Ishikawa (cell line): ENCODE measurements at regions not wholly inside any gene's neighbourhood (a gene's known extent, or its start where the extent isn't known, plus 50 kb on each side); places are given as distances from the start of the nearest gene placed in this dataset.

ENCODE experiments used
- CEBPB ChIP-seq: IDR thresholded peaks from 2 replicates; pipeline ENCODE4 v1.6.1; 2012
- CREB1 ChIP-seq: IDR thresholded peaks from 2 replicates; pipeline ENCODE4 v1.6.1; 2012; ENCODE audit warnings: low read depth
- EGR1 ChIP-seq: IDR thresholded peaks from 2 replicates; pipeline ENCODE4 v1.6.1; 2012
- EP300 ChIP-seq: IDR thresholded peaks from 2 replicates; pipeline ENCODE4 v1.6.1; 2012; ENCODE audit warnings: borderline replicate concordance
- FOXM1 ChIP-seq: IDR thresholded peaks from 2 replicates; pipeline ENCODE4 v1.6.1; 2012; ENCODE audit warnings: low read depth, borderline replicate concordance
- MAX ChIP-seq: IDR thresholded peaks from 2 replicates; pipeline ENCODE4 v1.6.1; 2012
- NFIC ChIP-seq: IDR thresholded peaks from 2 replicates; pipeline ENCODE4 v1.6.1; 2012
- RAD21 ChIP-seq: IDR thresholded peaks from 2 replicates; pipeline ENCODE4 v1.6.1; 2012; ENCODE audit warnings: low read depth
- TAF1 ChIP-seq: IDR thresholded peaks from 2 replicates; pipeline ENCODE4 v1.6.1; 2012; ENCODE audit warnings: low read depth, mild to moderate bottlenecking
- TCF12 ChIP-seq: IDR thresholded peaks from 2 replicates; pipeline ENCODE4 v1.6.1; 2012; ENCODE audit warnings: low read depth
- TEAD4 ChIP-seq: IDR thresholded peaks from 2 replicates; pipeline ENCODE4 v1.6.1; 2012
- YY1 ChIP-seq: IDR thresholded peaks from 2 replicates; pipeline ENCODE4 v1.6.1; 2012; ENCODE audit warnings: low read depth
- ZBTB7A ChIP-seq: IDR thresholded peaks from 2 replicates; pipeline ENCODE4 v1.6.1; 2012; ENCODE audit warnings: low read depth
- TF ChIP-seq, protein P1 (sequence below): IDR thresholded peaks from 2 replicates; pipeline ENCODE4 v1.6.1; 2012; ENCODE audit warnings: low read depth, mild to moderate bottlenecking
- TF ChIP-seq, protein P2 (sequence below): IDR thresholded peaks from 2 replicates; pipeline ENCODE4 v1.6.1; 2012

- no peak for TF ChIP-seq NFIC
- no peak for TF ChIP-seq FOXM1
- no peak for TF ChIP-seq ZBTB7A
- TF ChIP-seq CEBPB, result no peak
- TF ChIP-seq TCF12, result no peak
Observed at GRCh38 chr9:99282406-99282805, 60.3 kb downstream of the SEC61B start.

DNA sequence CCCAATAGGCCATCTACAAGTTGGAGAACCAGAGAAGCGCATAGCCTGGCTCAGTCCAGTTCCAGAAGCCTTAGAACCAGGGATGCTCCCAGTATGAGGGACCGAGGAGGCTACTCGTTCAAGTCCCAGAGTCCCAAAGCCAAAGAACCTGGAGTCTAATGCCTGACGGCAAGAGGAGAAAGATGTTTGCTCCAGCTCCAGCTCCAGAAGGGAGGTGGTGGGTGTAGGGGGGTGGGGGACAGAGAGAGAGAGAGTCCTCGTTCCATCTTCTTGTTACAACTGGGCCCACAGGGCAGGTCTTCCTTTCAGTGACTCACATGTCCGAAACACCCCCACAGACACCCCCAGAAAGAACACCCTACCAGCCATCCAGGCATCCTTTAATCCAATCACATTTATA lies 63.9 kb downstream of the SEC61B start:
- no peak for TF ChIP-seq TAF1
- TF ChIP-seq, protein P1, sequence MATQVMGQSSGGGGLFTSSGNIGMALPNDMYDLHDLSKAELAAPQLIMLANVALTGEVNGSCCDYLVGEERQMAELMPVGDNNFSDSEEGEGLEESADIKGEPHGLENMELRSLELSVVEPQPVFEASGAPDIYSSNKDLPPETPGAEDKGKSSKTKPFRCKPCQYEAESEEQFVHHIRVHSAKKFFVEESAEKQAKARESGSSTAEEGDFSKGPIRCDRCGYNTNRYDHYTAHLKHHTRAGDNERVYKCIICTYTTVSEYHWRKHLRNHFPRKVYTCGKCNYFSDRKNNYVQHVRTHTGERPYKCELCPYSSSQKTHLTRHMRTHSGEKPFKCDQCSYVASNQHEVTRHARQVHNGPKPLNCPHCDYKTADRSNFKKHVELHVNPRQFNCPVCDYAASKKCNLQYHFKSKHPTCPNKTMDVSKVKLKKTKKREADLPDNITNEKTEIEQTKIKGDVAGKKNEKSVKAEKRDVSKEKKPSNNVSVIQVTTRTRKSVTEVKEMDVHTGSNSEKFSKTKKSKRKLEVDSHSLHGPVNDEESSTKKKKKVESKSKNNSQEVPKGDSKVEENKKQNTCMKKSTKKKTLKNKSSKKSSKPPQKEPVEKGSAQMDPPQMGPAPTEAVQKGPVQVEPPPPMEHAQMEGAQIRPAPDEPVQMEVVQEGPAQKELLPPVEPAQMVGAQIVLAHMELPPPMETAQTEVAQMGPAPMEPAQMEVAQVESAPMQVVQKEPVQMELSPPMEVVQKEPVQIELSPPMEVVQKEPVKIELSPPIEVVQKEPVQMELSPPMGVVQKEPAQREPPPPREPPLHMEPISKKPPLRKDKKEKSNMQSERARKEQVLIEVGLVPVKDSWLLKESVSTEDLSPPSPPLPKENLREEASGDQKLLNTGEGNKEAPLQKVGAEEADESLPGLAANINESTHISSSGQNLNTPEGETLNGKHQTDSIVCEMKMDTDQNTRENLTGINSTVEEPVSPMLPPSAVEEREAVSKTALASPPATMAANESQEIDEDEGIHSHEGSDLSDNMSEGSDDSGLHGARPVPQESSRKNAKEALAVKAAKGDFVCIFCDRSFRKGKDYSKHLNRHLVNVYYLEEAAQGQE, result no peak

DNA sequence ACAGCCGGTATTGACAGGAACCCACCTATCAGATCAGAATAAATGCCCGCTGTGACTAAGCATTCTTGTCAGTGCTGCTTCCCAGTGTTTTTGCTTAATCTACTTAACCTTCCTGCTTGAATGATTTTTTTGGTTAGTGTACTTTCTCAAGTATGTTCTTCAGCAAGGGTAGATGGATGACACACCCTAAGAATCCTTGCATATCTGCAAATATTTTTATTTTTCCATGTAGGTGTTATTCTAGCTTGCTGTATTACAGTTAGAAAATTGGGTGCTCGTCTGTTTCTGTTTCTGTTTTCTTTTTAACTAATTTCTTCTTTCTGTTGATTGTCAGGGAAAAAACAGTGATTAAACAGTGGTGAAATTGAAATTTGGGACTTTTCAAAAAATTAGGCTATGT lies 64.5 kb downstream of the SEC61B start:
- no peak for TF ChIP-seq NFIC
- no peak for TF ChIP-seq ZBTB7A
- TF ChIP-seq CEBPB, result no peak

DNA sequence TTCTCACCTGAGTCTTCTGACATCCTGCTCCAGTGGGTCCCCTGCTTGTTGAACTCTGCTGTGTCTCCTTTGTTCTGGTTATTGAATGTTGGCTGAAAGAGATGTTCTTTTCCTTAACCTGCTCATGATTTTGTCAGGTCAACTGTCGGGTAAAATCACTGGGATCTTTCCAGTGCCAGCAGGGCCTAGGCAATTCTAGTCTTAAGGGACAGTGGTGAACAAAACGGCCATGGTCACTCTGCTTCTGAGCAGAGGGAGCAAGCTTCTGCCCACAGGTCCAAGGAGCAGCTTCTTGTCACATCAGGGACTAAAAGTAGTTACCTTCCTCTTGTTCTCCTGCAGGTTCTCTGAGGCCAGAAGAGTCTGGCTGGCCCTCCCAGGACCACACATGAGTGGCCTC lies 65.6 kb downstream of the SEC61B start:
- TF ChIP-seq YY1, result no peak

DNA sequence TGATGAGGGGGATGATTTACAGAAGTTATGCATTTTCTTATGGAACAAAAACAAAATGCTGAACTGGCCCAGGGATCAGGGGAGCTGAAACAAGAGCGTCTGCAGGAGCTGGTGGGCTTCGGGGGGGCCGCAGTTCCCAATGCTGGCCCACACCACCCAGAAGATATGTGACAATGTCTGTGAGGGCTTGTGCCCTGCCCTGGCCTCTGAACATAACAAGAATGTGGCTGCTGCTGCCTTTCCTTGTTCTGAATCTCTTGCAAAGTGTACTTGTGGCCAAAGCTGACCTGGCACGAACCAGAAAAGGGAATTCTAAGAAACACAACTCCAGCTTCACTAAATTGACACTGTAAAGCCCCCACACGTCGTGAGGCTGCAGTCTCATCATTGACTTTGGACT lies 66.7 kb downstream of the SEC61B start:
- TF ChIP-seq RAD21 (no peak), EP300 (no peak), TEAD4 (no peak), NFIC (no peak), ZBTB7A (no peak), TAF1 (no peak), FOXM1 (no peak), CREB1 (no peak)
- TF ChIP-seq, protein P2, sequence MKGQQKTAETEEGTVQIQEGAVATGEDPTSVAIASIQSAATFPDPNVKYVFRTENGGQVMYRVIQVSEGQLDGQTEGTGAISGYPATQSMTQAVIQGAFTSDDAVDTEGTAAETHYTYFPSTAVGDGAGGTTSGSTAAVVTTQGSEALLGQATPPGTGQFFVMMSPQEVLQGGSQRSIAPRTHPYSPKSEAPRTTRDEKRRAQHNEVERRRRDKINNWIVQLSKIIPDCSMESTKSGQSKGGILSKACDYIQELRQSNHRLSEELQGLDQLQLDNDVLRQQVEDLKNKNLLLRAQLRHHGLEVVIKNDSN, result no peak
- TF ChIP-seq, protein P1, result no peak

DNA sequence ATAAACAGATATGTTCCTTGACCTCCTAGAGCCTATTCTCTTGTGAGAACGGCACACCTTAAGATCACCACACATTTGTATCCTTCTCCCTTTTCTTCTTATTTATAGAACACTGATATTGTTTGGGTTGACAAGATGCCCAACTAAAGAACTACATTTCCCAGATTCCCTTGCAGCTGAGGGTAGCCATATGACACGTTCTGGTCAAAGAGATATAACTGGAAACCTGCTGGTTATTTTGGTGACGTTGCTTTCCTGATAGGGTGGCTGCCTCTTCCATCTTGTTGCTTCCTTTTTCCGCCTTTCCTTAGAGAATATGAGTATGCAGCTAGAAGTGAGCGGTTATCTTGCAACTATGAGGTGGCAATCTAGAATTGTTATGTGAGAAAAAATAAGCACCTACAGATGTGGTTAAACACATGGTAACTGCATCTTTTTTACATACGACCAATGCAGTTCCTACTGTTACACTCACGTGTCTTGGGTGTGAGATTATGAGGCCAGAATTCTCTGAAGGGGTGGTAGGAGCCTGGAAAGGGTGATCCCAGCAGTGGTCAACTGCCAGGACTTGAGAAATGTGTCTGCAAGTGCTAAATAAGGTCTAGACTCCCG lies 72.9 kb downstream of the SEC61B start:
- TF ChIP-seq, protein P2, result peak; percentile 76
- TF ChIP-seq CREB1 (no peak), MAX (no peak), TCF12 (no peak), FOXM1 (no peak)

GRCh38 chr9:99296291-99296951 lies 74.3 kb downstream of the SEC61B start:
- TF ChIP-seq, protein P2, result no peak
- no peak for TF ChIP-seq TEAD4
- no peak for TF ChIP-seq YY1
- no peak for TF ChIP-seq MAX
- TF ChIP-seq RAD21, result no peak
- no peak for TF ChIP-seq TCF12
- TF ChIP-seq, protein P1, result no peak
- no peak for TF ChIP-seq CEBPB
- no peak for TF ChIP-seq FOXM1
- TF ChIP-seq EGR1, result no peak
- no peak for TF ChIP-seq TAF1
- TF ChIP-seq NFIC, result no peak
